NCI-H1105 treated with DMSO at 0.1 percent for 48 hours (cell line): ENCODE measurements at regions not wholly inside any gene's neighbourhood (a gene's known extent, or its start where the extent isn't known, plus 50 kb on each side); places are given as distances from the start of the nearest gene placed in this dataset.

Experiments
- DNase-seq: peaks from one replicate; lab custom pipeline; 2025; lab: John Stamatoyannopoulos, UW

DNA sequence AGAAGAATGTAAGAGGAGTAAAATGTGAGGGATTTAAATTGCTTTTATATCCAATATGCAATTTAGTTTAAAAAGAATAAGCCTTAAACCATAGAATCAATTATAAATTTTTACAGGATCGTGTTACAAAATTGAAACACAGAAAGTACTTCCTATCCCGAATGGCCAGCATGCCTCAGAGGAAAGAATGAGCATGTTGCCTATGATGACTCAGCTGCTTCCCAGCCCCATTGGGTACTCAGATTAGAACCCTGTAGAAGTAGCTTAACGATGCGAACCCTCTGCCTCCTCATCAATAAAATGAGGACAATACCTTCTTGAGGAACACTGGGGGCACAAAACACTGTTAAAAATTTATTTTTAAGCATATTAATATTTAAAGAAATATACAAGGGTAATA lies 113.4 kb upstream of the CDK1 start:
- DNase-seq: no peak

DNA sequence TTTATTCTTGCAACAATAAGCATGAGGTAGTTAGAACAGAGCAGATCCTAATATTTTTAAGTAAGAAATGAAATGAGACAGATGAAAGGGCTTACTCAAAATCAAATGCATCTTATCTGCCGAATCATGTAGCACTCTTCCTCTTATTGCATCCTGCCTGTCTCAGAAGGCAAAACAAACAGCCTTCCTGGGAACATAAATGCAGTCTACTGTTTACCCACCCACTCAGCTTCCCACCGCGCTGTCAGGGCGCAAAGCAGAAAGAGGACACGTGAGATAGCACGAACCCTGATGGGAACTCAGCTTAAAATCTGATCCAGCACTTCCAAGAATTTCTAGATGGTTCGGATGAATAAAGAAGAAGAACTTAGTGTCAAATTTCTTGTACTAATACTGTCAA lies 114.4 kb upstream of the CDK1 start:
- peak; percentile 9 for DNase-seq

GRCh38 chr10:60662917-60663614 lies 115.2 kb upstream of the CDK1 start:
- no peak for DNase-seq

DNA sequence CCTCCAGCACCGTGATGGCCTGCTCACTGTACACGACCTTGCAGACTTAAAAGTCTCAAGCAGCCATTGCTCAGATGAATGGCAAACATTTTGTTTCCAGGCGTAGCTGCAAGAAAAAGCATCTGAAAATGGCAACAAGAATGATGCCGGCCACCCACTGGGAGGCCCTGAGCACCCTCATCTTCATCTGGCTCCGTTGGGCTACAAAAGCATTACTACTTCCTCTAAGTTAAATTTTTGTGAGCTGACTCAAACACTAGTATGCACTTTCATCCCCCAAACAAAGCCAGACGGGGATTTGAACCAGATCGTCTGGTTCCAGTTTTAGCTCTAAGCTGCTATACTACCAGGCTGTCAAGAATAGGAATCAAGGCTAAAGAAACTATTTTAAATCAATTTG lies 116.6 kb upstream of the CDK1 start:
- no peak for DNase-seq

GRCh38 chr10:60660625-60661024 lies 117.7 kb upstream of the CDK1 start:
- no peak for DNase-seq

- no peak for DNase-seq
Observed at GRCh38 chr10:60654813-60655464, 123.3 kb upstream of the CDK1 start.

DNA sequence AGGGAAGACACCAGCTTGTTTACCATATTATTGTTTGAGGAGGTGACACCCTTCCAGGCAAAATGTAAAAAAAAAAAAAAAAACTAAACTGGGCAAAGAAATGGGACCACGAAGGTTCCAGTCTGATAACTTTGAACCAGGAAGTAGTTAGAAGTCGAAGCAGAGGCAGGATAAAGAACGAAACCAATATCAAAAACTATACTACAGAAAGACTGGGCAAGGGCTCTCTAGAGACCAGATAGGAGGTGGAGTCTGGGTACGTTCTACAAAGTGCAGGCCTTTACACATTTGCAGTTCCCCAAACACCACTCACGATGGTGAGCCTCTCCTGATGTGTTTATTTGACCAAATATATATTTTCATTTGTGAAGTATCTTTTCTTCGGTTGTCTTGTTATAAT lies 125.7 kb upstream of the CDK1 start:
- no peak for DNase-seq

DNA sequence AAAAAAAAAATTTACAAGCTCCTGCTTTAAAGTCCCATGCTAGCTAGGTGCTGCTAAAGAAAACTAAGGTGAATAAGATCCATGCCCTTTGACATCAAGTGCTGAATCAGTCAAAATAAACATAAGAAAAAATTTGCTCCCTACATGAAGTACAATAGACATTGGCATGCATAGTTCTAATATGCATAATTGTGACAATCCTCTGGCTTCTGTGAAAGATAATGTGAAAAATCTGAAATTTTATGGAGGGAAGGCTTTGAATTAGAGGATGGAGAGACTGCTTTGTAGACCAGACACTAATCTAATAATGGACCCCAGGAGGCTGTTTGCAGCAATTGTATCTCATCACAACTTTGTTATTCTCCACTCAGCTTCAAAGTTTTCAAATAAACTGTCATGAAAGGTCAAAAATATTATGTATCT lies 127.9 kb upstream of the CDK1 start:
- no peak for DNase-seq

- DNase-seq: peak; percentile 55
Observed at GRCh38 chr10:60649485-60650377, 128.5 kb upstream of the CDK1 start.

DNA sequence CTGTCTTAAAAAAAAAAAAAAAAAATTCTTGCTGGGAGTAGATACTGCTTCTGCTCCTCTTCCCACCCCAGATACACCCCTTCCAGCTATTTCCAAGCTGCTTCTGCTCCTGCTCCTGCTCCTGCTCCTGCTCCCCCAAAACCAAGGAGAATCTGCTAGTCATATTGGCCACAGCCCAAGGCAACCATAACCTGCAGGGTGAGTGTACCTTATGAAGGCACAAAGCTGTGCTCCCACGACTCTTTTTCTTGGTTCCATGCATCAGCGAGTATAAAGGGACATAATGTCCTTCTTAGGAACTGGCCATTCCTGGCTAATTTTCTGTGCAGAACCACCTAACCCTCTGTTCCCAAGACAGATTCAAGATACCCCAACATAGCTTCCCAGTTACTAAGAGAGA lies 129.5 kb upstream of the CDK1 start:
- DNase-seq: no peak

- DNase-seq: peak; percentile 31
Observed at GRCh38 chr10:60646966-60647796, 131.1 kb upstream of the CDK1 start.

DNA sequence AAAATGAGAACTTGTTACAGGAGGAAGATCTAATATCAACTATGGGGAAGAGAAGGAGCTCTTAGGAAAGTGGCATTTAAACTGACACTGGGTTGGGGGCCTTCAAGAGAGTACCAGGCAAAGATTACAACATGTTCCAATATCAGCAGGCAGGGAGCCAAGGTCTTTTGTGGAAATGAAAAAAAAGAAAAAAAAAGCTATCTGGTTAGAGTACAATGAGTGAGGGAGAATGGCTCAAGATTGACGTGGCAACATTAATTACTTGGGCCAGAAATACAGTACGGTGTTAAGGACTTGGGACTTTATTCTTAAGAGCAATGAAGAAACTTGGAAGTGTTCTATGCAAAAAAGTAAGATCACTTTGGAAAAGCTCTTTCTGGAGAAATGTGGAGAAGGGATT lies 132.3 kb upstream of the CDK1 start:
- DNase-seq: no peak

- DNase-seq: no peak
Observed at GRCh38 chr10:60644436-60645130, 133.7 kb upstream of the CDK1 start.

GRCh38 chr10:60643874-60644273 lies 134.4 kb upstream of the CDK1 start:
- no peak for DNase-seq

- DNase-seq: no peak
Observed at GRCh38 chr10:60629332-60629731, 148.9 kb upstream of the CDK1 start.

DNA sequence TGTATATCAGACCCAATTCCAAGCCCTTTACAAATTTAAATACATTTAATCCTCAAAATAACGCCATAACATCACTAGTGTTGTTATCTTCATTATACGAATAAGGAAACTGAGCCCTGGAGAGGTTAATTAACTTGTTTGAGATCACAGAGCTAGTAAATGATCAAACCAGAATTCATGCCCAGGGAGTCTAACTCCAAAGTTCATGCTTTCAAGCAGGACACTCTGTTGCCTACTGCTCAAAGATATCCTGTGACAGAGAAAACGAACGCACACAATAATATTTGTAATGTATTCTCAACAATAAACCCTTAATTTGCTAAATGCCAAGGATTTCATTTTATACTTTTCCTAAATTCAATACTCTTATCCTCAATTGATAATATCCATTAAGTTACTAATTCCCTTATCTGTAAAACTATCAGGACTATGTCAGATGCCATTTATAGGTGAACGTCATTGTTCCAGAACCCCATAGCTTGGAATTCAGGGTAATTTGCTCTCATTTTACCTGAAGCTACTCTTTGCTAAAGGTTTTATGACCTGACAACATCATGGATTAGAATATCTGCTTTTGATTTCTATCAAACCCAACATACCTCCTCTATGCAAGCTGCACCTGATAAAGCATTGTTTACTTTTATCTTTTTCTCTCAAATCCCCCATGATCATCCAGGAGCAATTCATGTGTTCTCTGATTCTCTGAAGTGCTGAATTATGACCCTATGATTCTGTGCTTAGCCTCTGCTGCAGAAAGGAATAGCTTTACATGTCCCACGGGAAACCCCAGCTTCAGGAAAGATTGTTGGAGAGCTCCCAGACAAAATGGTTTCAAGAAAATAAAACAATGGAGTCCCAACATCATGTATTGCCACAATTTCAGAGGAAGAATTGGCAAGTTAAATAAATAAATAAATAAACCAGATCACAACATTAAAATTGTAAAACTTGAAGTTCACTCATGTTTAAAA lies 150.2 kb upstream of the CDK1 start:
- DNase-seq: no peak

- DNase-seq: no peak
Observed at GRCh38 chr10:60626037-60626436, 152.2 kb upstream of the CDK1 start.

GRCh38 chr10:60623627-60624026 lies 154.7 kb upstream of the CDK1 start:
- no peak for DNase-seq

GRCh38 chr10:60621018-60621417 lies 157.3 kb upstream of the CDK1 start:
- no peak for DNase-seq

- no peak for DNase-seq
Observed at GRCh38 chr10:60618861-60619260, 159.4 kb upstream of the CDK1 start.
